ENCODE measurements at regions not wholly inside any gene's neighbourhood (a gene's known extent, or its start where the extent isn't known, plus 50 kb on each side); places are given as distances from the start of the nearest gene placed in this dataset.

DNA sequence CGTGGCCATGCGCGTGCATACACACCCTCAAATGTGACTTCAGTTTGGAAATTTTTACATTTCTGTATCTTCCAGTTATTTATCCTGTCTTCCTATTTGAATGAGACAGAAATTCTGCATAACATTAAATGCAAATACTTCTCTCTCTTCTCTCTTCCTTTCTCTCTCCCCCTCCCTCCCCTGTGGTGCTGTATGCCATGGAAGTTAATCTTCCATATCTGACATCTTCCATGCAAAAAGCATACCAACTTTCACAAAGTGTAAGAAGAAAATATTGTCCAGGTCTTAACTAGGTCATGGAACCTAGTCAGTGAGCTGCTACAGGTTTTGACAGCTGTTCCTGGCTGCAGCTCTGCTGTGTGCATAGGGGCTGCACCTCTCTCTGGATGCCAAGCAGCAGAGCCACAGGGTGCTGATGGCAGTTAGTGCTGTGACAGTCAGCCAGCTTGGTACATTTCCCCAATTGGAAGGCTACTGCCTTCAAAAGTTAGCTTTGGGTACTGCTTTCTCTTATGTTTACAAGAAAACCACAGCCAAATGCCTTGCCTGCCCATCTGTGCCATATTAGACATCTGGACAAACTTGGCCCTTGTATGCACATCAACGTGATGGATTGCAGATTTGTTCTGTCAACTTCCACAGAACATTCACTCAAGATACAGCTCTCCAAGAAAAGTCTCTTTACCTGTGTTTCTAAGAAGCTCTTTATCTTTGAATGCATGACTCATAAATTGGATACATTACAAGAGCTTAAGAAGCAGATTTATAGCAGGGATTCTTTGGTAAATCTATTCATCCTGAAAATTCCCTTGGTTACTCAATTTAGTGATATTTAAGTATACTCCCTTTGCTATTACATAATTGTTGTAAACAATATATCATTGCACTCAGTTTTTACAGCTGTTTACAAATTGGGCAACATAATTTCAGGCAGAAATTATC lies 623.8 kb downstream of the EPHA5 start:
- TF ChIP-seq, protein P1, sequence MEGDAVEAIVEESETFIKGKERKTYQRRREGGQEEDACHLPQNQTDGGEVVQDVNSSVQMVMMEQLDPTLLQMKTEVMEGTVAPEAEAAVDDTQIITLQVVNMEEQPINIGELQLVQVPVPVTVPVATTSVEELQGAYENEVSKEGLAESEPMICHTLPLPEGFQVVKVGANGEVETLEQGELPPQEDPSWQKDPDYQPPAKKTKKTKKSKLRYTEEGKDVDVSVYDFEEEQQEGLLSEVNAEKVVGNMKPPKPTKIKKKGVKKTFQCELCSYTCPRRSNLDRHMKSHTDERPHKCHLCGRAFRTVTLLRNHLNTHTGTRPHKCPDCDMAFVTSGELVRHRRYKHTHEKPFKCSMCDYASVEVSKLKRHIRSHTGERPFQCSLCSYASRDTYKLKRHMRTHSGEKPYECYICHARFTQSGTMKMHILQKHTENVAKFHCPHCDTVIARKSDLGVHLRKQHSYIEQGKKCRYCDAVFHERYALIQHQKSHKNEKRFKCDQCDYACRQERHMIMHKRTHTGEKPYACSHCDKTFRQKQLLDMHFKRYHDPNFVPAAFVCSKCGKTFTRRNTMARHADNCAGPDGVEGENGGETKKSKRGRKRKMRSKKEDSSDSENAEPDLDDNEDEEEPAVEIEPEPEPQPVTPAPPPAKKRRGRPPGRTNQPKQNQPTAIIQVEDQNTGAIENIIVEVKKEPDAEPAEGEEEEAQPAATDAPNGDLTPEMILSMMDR (conservative IDR thresholded peaks at IDR 0.05; ENCODE audit: low read depth, low read length): no peak
- TF ChIP-seq, protein P2, sequence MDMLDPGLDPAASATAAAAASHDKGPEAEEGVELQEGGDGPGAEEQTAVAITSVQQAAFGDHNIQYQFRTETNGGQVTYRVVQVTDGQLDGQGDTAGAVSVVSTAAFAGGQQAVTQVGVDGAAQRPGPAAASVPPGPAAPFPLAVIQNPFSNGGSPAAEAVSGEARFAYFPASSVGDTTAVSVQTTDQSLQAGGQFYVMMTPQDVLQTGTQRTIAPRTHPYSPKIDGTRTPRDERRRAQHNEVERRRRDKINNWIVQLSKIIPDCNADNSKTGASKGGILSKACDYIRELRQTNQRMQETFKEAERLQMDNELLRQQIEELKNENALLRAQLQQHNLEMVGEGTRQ (IDR thresholded peaks at IDR 0.05; ENCODE audit: low read depth, low read length): no peak
- no peak for TF ChIP-seq MAFK (IDR thresholded peaks at IDR 0.05; ENCODE audit: low read depth, low read length)
- TF ChIP-seq POLR2A (IDR thresholded peaks at IDR 0.05; ENCODE audit: low read depth, low read length): no peak
- no peak for TF ChIP-seq SMC3 (IDR thresholded peaks at IDR 0.05; ENCODE audit: low read depth, low read length)
- no peak for TF ChIP-seq MXI1 (IDR thresholded peaks at IDR 0.05; ENCODE audit: borderline replicate concordance, low read depth, low read length)
- TF ChIP-seq MAZ (IDR thresholded peaks at IDR 0.05; ENCODE audit: borderline replicate concordance, low read depth, low read length): no peak
- no peak for TF ChIP-seq NFE2L2 (IDR thresholded peaks at IDR 0.05; ENCODE audit: low read depth, low read length)
- TF ChIP-seq CEBPB (IDR thresholded peaks at IDR 0.05; ENCODE audit: low read depth, low read length): no peak
- TF ChIP-seq, protein P3, sequence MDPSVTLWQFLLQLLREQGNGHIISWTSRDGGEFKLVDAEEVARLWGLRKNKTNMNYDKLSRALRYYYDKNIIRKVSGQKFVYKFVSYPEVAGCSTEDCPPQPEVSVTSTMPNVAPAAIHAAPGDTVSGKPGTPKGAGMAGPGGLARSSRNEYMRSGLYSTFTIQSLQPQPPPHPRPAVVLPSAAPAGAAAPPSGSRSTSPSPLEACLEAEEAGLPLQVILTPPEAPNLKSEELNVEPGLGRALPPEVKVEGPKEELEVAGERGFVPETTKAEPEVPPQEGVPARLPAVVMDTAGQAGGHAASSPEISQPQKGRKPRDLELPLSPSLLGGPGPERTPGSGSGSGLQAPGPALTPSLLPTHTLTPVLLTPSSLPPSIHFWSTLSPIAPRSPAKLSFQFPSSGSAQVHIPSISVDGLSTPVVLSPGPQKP (IDR thresholded peaks at IDR 0.05; ENCODE audit: borderline replicate concordance, low read depth, low read length): no peak
- TF ChIP-seq RAD21 (IDR thresholded peaks at IDR 0.05; ENCODE audit: low read length): no peak
- no peak for TF ChIP-seq RFX5 (IDR thresholded peaks at IDR 0.05; ENCODE audit: low read depth, low read length)

Data from IMR-90 (cell line).